GM12874 (cell line): ENCODE measurements at regions not wholly inside any gene's neighbourhood (a gene's known extent, or its start where the extent isn't known, plus 50 kb on each side); places are given as distances from the start of the nearest gene placed in this dataset.

Experiments
- CTCF ChIP-seq: IDR thresholded peaks from 2 replicates; pipeline ENCODE4 v1.5.1; 2011; ENCODE audit warnings: low read depth, mild to moderate bottlenecking, control low read depth, low read length, moderate library complexity; ENCODE audit not compliant: insufficient read depth

- no peak for TF ChIP-seq CTCF
Observed at GRCh38 chr5:155761502-155761901, 565.5 kb upstream of the SGCD start.

GRCh38 chr5:155765715-155766114, 561.2 kb upstream of the SGCD start:
- TF ChIP-seq CTCF: no peak

GRCh38 chr5:155767470-155767869, 559.5 kb upstream of the SGCD start:
- no peak for TF ChIP-seq CTCF

- no peak for TF ChIP-seq CTCF
Observed at GRCh38 chr5:155768332-155768731, 558.6 kb upstream of the SGCD start.

- no peak for TF ChIP-seq CTCF
Observed at GRCh38 chr5:155772009-155772662, 554.8 kb upstream of the SGCD start.

GRCh38 chr5:155773680-155774079, 553.3 kb upstream of the SGCD start:
- TF ChIP-seq CTCF: no peak

GRCh38 chr5:155780260-155780659, 546.7 kb upstream of the SGCD start:
- TF ChIP-seq CTCF: no peak
